Right lobe of liver (tissue), 4 donors: ENCODE measurements at regions not wholly inside any gene's neighbourhood (a gene's known extent, or its start where the extent isn't known, plus 50 kb on each side); places are given as distances from the start of the nearest gene placed in this dataset.
"Not testable (repeated sequence)": the region's sequence is repeated elsewhere in the genome, so short reads cannot be mapped to it uniquely, and the experiment has no call there.

ENCODE experiments used
- CTCF ChIP-seq, 4 donors: fragments of 200-600 bp in 3 of 4; fragments of 450-650 bp in 1 of 4; IDR thresholded peaks; one replicate each; pipeline versions ENCODE4 v1.5.1 to v1.8.0; 2016 to 2022; ENCODE audit warnings: antibody characterized with exemption in 4 of 4, mild to moderate bottlenecking in 2 of 4
- POLR2A ChIP-seq: fragments of 450-650 bp; IDR thresholded peaks from one replicate; pipeline ENCODE4 v1.6.1; 2017; ENCODE audit warnings: antibody characterized with exemption, mild to moderate bottlenecking
- donor health status: DM: no; HTN: no; CAD: no.
- donor health status: DM: no; HTN: no; CAD: no.
- donor health status: DM: no; HTN: yes; CAD: no.

DNA sequence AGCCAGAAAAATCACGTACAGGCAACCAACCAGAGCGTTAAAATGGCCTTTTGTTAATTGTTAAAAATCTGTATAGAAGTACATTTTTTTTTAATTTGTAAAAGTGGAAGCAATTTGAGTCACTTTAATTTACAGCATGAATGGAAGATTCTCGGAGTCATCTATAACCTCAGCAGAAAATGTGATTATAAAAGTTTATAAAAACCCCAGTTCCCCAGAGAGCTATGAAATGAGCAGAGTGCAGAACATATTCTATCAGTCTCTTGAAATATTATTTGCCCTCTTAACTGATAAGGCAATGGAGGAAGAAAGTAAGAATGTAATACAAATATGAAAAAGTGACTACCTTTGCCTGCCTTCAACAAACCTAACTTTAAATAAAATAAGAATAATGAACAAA lies 224.7 kb downstream of the BCL2L11 start:
- TF ChIP-seq CTCF (IDR thresholded peaks at IDR 0.05); POLR2A: not testable (repeated sequence)
